ENCODE measurements at regions not wholly inside any gene's neighbourhood (a gene's known extent, or its start where the extent isn't known, plus 50 kb on each side); places are given as distances from the start of the nearest gene placed in this dataset.
"Not testable (repeated sequence)": the region's sequence is repeated elsewhere in the genome, so short reads cannot be mapped to it uniquely, and the experiment has no call there.

DNA sequence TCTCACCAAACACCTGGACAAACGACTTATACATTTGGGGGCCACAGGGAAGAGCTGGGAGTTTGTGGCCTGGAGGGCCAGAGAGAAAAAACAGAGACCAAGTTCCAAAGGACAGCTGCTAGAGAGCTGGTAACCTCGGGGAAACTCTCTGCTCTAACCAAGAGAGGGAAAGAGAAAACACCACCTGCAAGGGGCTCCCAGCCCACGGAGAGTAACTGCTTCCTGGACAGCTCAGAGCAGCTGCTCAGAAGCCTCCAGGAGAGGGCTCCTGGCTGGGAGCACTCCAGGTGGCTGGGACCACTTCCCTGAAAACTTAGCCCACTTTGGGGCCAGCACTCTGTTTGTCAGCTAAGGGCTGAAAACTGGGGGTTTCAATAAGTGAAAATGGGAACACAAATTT, 154.8 kb upstream of the GRIK3 start:
- ChIA-PET CTCF (no interaction called here), POLR2A (no interaction called here), RAD21 (ENCODE audit: low non-redundant PET in 1 of 2, low total read pairs in 2 of 2, uncharacterized antibody in 2 of 2, unreplicated experiment in 2 of 2) (no interaction called here)
- Histone ChIP-seq H3K9me2 (ENCODE audit: insufficient read depth) (no peaks in the 10 kb centered on the region), H3K9me3 (ENCODE audit: control insufficient read depth in 1 of 2, insufficient read depth in 1 of 2, low read depth in 1 of 2, low read length in 2 of 2) (no peaks in the 10 kb centered on the region), H3K4me2 (ENCODE audit: low read length) (no peak overlapping the region), H4K20me1 (ENCODE audit: insufficient read depth) (no peaks in the 10 kb centered on the region), H3K27me3 (ENCODE audit: insufficient read depth, low read length) (peaks cover 29% of the 10 kb centered on the region), H3K4me1 (ENCODE audit: control insufficient read depth in 1 of 2, insufficient read depth in 2 of 2, low read length in 2 of 2) (no peaks in the 10 kb centered on the region), H3K27ac (ENCODE audit: low read depth, low read length) (no peak overlapping the region), H3K9ac (ENCODE audit: low read length) (no peak overlapping the region), H3K36me3 (ENCODE audit: control insufficient read depth in 1 of 2, insufficient read depth in 2 of 2, low read length in 2 of 2) (no peaks in the 10 kb centered on the region), H3K4me3 (replicated peaks in 1 of 2; ENCODE audit: low read depth in 1 of 2, low read length in 2 of 2) (no peak overlapping the region), H3K79me2 (ENCODE audit: insufficient read depth, low read length) (no peaks in the 10 kb centered on the region), H2AFZ (ENCODE audit: low read depth, low read length, poor library complexity, severe bottlenecking) (no peak overlapping the region)
- TF ChIP-seq, protein P1, sequence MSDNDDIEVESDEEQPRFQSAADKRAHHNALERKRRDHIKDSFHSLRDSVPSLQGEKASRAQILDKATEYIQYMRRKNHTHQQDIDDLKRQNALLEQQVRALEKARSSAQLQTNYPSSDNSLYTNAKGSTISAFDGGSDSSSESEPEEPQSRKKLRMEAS (IDR thresholded peaks at IDR 0.05) = no peak
- TF ChIP-seq RAD21 (IDR thresholded peaks at IDR 0.05; ENCODE audit: low read depth) (no peak), EZH2phosphoT487 (IDR thresholded peaks at IDR 0.05; ENCODE audit: borderline replicate concordance) (no peak), TCF7L2 (IDR thresholded peaks at IDR 0.05; ENCODE audit: borderline replicate concordance, extremely low read depth, insufficient read depth, insufficient read length) (no peak), ELF1 (IDR thresholded peaks at IDR 0.05; ENCODE audit: borderline replicate concordance, low read depth) (no peak)
- TF ChIP-seq, protein P2, sequence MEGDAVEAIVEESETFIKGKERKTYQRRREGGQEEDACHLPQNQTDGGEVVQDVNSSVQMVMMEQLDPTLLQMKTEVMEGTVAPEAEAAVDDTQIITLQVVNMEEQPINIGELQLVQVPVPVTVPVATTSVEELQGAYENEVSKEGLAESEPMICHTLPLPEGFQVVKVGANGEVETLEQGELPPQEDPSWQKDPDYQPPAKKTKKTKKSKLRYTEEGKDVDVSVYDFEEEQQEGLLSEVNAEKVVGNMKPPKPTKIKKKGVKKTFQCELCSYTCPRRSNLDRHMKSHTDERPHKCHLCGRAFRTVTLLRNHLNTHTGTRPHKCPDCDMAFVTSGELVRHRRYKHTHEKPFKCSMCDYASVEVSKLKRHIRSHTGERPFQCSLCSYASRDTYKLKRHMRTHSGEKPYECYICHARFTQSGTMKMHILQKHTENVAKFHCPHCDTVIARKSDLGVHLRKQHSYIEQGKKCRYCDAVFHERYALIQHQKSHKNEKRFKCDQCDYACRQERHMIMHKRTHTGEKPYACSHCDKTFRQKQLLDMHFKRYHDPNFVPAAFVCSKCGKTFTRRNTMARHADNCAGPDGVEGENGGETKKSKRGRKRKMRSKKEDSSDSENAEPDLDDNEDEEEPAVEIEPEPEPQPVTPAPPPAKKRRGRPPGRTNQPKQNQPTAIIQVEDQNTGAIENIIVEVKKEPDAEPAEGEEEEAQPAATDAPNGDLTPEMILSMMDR (IDR thresholded peaks at IDR 0.05 in 2 of 3, conservative IDR thresholded peaks at IDR 0.05 in 1 of 3; ENCODE audit: borderline replicate concordance in 1 of 3, insufficient read depth in 1 of 3, low read depth in 2 of 3, low read length in 2 of 3) = no peak
- intact Hi-C loops (cut with micrococcal nuclease) = no loop called here
- ATAC-seq (no peak), DNase-seq (ENCODE audit: low read depth, low spot score) (no peak)
- no TSS peak for BruUV-seq (replicated peaks)

GRCh38 chr1:37197411-37197810, 163.1 kb upstream of the GRIK3 start:
- ChIA-PET POLR2A (no interaction called here), RAD21 (ENCODE audit: low non-redundant PET in 1 of 2, low total read pairs in 2 of 2, uncharacterized antibody in 2 of 2, unreplicated experiment in 2 of 2) (no interaction called here), CTCF (no interaction called here)
- TF ChIP-seq, protein P3, sequence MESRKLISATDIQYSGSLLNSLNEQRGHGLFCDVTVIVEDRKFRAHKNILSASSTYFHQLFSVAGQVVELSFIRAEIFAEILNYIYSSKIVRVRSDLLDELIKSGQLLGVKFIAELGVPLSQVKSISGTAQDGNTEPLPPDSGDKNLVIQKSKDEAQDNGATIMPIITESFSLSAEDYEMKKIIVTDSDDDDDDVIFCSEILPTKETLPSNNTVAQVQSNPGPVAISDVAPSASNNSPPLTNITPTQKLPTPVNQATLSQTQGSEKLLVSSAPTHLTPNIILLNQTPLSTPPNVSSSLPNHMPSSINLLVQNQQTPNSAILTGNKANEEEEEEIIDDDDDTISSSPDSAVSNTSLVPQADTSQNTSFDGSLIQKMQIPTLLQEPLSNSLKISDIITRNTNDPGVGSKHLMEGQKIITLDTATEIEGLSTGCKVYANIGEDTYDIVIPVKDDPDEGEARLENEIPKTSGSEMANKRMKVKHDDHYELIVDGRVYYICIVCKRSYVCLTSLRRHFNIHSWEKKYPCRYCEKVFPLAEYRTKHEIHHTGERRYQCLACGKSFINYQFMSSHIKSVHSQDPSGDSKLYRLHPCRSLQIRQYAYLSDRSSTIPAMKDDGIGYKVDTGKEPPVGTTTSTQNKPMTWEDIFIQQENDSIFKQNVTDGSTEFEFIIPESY (IDR thresholded peaks at IDR 0.05; ENCODE audit: extremely low read depth, insufficient replicate concordance, low read length) = no peak
- TF ChIP-seq ZNF274 (IDR thresholded peaks at IDR 0.05; ENCODE audit: low read depth, low read length) = no peak
- ATAC-seq = no peak
- DNase-seq (ENCODE audit: low read depth, low spot score) = no peak
- Histone ChIP-seq H3K27me3 (ENCODE audit: insufficient read depth, low read length) (peaks cover 18% of the 10 kb centered on the region; the same call in 1 of the 2 replicates), H3K9me3 (ENCODE audit: control insufficient read depth in 1 of 2, insufficient read depth in 1 of 2, low read depth in 1 of 2, low read length in 2 of 2) (no peaks in the 10 kb centered on the region), H3K79me2 (ENCODE audit: insufficient read depth, low read length) (no peaks in the 10 kb centered on the region), H2AFZ (ENCODE audit: low read depth, low read length, poor library complexity, severe bottlenecking) (no peak overlapping the region), H3K4me3 (replicated peaks in 1 of 2; ENCODE audit: low read depth in 1 of 2, low read length in 2 of 2) (no peak overlapping the region), H3K9me2 (ENCODE audit: insufficient read depth) (no peaks in the 10 kb centered on the region), H3K4me1 (ENCODE audit: control insufficient read depth in 1 of 2, insufficient read depth in 2 of 2, low read length in 2 of 2) (no peaks in the 10 kb centered on the region), H4K20me1 (ENCODE audit: insufficient read depth) (no peaks in the 10 kb centered on the region), H3K36me3 (ENCODE audit: control insufficient read depth in 1 of 2, insufficient read depth in 2 of 2, low read length in 2 of 2) (no peaks in the 10 kb centered on the region), H3K27ac (ENCODE audit: low read depth, low read length) (no peak overlapping the region), H3K4me2 (ENCODE audit: low read length) (no peak overlapping the region), H3K9ac (ENCODE audit: low read length) (no peak overlapping the region)
- intact Hi-C loops (cut with micrococcal nuclease) = no loop called here
- no TSS peak for BruUV-seq (replicated peaks)

DNA sequence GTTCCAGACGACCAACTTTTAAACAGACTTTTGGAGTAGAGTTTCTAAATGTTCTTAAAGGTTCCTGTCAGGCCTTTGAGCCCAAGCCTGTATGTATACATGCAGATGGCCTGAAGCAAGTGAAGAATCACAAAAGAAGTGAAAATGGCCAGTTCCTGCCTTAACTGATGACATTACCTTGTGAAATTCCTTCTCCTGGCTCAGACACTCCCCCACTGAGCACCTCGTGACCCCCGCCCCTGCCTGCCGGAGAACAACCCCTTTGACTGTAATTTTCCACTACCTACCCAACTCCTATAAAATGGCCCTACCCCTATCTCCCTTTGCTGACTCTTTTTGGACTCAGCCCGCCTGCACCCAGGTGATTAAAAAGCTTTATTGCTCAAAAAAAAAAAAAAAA, 180.0 kb upstream of the GRIK3 start:
- POLR2A ChIA-PET; RAD21 ChIA-PET (ENCODE audit: low non-redundant PET in 1 of 2, low total read pairs in 2 of 2, uncharacterized antibody in 2 of 2, unreplicated experiment in 2 of 2): not testable (repeated sequence)

More for the DNA sequence above, 180.0 kb upstream of the GRIK3 start:
- H2AFZ ChIP-seq (ENCODE audit: low read depth, low read length, poor library complexity, severe bottlenecking); H3K4me3 ChIP-seq (replicated peaks in 1 of 2; ENCODE audit: low read depth in 1 of 2, low read length in 2 of 2); H3K9ac ChIP-seq (ENCODE audit: low read length); ATAC-seq; DNase-seq (ENCODE audit: low read depth, low spot score); H3K4me1 ChIP-seq (ENCODE audit: control insufficient read depth in 1 of 2, insufficient read depth in 2 of 2, low read length in 2 of 2); H3K27ac ChIP-seq (ENCODE audit: low read depth, low read length); H3K36me3 ChIP-seq (ENCODE audit: control insufficient read depth in 1 of 2, insufficient read depth in 2 of 2, low read length in 2 of 2); intact Hi-C loops (cut with micrococcal nuclease); CTCF ChIA-PET; H4K20me1 ChIP-seq (ENCODE audit: insufficient read depth); BruUV-seq (replicated peaks); H3K9me3 ChIP-seq (ENCODE audit: control insufficient read depth in 1 of 2, insufficient read depth in 1 of 2, low read depth in 1 of 2, low read length in 2 of 2); H3K4me2 ChIP-seq (ENCODE audit: low read length); H3K79me2 ChIP-seq (ENCODE audit: insufficient read depth, low read length); H3K27me3 ChIP-seq (ENCODE audit: insufficient read depth, low read length); H3K9me2 ChIP-seq (ENCODE audit: insufficient read depth): not testable (repeated sequence)

Data from HCT116 (cell line).